Fibroblast of villous mesenchyme (primary cell): ENCODE measurements at regions not wholly inside any gene's neighbourhood (a gene's known extent, or its start where the extent isn't known, plus 50 kb on each side); places are given as distances from the start of the nearest gene placed in this dataset.

Experiments
- DNase-seq: peaks from one replicate; pipeline ENCODE4 v3.0.0-alpha.2; 2010; ENCODE audit warnings: low read depth
- H3K4me3 ChIP-seq: 2 replicates; pipeline ENCODE4 v1.5.1; 2011; ENCODE audit warnings: low read depth, mild to moderate bottlenecking, low read length
- TF ChIP-seq, protein P1 (sequence below): IDR thresholded peaks from 2 replicates; pipeline ENCODE4 v1.5.1; 2012; ENCODE audit warnings: low read depth, mild to moderate bottlenecking, low read length; ENCODE audit not compliant: insufficient read depth

DNA sequence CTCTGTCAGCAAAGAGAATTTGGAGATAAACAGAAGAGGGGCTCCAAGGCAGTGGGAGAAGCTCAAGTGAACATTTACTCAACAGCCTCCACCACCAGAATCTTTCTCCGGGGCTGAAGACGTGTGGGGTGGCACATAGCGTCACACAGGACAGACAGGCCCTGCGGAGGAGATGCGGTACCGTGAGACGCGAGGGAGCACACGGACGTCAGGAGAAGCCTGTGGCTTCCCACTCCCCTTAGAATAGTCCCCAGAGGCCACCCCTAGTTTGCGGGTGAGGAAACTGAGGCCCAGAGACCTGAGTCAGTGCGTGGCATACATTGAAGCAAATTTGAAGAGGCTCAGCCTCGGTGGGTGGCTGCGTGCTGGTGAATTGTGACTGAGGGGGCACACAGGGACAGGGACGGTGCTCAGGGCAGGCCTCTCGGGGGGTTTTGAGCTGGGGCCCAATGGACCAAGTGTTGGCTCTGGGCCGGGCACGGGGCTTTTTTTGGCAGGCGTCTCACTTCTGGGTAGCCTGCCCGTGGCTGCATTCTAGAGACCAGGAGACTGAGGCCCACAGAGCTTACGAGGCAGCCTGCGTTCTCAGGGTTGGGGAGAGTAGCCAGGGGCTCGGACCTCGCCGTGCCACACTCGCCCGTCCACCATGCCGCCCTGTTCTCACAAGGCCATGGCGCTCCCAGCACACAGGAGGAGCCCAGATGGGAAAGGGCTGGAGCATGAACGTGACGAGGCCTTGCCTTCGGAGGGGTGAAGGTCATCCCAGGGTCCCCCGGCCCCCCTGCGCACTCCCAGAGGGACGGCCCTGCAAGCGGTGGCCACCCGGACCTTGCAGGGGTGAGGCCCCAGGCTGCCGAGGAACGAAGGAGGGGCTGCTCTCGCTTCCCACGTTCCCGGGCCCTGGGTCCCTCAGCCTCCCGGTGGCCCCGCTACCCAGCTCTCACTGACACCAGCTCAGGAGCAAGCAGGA is 220.6 kb downstream of the C9orf50 start:
- TF ChIP-seq, protein P1, sequence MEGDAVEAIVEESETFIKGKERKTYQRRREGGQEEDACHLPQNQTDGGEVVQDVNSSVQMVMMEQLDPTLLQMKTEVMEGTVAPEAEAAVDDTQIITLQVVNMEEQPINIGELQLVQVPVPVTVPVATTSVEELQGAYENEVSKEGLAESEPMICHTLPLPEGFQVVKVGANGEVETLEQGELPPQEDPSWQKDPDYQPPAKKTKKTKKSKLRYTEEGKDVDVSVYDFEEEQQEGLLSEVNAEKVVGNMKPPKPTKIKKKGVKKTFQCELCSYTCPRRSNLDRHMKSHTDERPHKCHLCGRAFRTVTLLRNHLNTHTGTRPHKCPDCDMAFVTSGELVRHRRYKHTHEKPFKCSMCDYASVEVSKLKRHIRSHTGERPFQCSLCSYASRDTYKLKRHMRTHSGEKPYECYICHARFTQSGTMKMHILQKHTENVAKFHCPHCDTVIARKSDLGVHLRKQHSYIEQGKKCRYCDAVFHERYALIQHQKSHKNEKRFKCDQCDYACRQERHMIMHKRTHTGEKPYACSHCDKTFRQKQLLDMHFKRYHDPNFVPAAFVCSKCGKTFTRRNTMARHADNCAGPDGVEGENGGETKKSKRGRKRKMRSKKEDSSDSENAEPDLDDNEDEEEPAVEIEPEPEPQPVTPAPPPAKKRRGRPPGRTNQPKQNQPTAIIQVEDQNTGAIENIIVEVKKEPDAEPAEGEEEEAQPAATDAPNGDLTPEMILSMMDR: no peak
- H3K4me3 ChIP-seq: no peak overlapping the region
- DNase-seq: no peak

DNA sequence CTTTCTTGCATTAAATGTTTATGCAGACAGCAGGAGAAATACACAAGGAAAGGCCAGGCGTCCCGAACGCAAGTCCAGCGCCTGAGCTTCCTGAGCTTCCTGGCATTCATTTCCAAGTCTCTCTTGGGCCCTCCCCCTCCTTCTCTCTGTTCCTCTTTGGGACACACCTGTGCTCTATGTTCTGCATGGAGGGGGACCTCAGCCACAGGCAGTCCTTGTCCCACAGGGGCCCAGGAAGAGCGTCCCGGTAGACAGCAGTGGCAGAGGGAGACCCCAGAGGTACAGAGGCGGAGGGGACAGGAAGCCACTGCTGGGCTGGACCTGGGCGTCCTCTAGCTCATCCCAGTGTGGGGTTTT is 221.3 kb downstream of the C9orf50 start:
- H3K4me3 ChIP-seq: no peak overlapping the region
- no peak for DNase-seq
- TF ChIP-seq, protein P1: no peak

DNA sequence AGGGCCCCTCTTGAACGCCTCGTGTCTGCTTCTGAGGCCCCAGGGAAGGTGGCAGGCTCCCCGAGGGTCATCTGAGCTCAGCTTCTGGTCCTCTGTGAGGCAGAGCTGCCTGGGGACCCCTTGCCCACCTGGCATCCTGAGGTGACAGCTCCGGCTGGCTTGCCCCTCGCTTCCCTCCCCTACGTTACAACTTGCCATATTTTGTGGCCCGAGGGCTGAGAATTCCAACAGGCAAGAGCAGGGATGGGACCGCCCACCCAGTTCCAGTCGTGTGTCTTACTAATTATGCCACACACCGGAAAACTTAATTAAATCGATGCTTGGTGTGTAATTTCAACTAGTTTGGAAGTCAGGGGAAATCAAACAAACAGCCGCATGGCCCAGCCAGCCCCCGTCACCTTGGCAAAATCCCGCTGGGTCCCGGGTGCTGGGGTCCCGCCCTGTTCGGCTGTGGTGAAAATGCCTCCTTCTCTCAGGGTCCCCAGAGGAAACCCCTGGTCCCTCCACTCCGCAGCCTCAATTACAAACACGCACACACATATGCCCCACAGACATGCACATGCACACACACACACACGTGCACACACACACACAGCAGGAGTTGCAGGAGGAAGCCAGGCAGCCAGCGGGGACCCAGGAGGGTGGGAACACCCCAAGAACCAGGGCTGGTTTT is 221.0 kb upstream of the IER5L start:
- DNase-seq: no peak
- no peak overlapping the region for H3K4me3 ChIP-seq
- TF ChIP-seq, protein P1: no peak

DNA sequence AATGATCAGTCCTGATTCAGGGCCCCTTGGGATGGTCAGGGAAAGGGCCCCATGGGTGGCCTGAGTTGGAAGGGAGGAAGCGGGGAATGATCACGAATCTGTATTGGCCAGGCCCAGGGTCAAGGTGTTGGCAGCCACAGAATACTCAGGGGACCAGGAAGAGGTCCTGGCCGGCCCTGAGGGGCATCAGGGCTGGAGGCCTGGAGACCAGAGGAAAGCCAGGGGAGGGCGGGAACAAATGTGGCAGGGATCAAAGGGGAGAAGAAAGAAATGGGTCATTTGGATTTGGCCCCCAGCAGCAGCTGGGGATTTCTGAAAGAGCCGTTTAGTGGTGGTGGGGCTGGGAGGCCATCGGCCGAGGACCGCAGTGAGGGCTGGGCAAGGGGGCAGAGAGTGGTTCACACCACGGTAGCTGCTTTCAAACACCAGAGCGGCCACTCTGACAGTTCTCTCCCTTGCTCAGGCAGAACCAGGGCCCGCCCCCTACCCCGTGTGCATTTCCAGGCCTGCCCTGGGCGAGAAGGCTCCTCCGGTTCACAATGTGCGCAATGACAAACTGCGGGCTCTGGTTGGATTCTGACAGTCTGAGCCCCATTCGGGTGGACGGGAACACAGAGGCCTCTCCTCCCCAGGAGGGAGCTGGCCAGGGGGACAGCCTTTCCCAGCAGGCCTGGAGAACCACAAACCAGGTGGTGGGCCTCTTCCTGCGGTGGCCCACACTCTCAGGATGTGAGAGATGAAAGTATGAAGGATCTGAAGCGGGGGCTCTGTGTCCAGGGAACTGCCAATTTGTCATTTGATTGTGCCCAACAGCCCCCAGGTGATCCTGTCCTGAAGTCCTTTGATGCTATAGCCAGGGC is 220.3 kb upstream of the IER5L start:
- DNase-seq: no peak
- TF ChIP-seq, protein P1: no peak
- no peak overlapping the region for H3K4me3 ChIP-seq

DNA sequence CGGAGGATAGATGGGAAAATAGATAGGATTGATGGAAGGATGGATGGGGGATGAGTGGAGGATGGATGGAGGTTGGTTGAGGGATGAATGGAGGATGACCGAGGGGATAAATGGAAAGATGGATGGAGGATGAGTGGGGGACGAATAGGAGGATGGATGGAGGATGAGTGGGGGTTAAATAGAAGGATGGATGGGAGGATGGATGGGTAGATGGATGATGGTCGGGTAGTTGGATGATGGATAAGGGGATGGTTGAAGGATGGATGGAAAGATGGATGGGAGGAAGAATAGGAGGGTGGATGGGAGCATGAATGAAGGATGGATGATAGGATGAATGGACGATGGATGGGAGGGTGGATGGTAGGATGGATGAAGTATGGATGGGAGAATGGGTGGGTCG is 219.3 kb upstream of the IER5L start:
- TF ChIP-seq, protein P1: no peak
- DNase-seq: no peak
- no peak overlapping the region for H3K4me3 ChIP-seq

DNA sequence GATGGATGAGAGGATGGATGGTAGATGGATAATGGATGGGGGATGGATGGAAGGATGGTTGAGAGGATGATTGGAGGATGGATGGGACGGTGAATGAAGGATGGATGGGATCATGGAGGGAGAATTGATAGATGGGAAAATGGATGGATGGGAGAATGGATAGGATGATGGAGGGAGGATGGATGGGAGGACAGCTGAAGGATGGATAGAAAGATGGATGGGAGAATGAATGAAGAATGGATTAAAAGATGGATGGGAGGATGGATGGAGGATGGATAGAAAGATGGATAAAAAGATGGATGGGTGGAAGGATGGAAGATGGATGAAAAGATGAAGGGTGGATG is 218.3 kb upstream of the IER5L start:
- TF ChIP-seq, protein P1: no peak
- H3K4me3 ChIP-seq: no peak overlapping the region
- no peak for DNase-seq
